ENCODE measurements at regions not wholly inside any gene's neighbourhood (a gene's known extent, or its start where the extent isn't known, plus 50 kb on each side); places are given as distances from the start of the nearest gene placed in this dataset.
"Not testable (repeated sequence)": the region's sequence is repeated elsewhere in the genome, so short reads cannot be mapped to it uniquely, and the experiment has no call there.

DNA sequence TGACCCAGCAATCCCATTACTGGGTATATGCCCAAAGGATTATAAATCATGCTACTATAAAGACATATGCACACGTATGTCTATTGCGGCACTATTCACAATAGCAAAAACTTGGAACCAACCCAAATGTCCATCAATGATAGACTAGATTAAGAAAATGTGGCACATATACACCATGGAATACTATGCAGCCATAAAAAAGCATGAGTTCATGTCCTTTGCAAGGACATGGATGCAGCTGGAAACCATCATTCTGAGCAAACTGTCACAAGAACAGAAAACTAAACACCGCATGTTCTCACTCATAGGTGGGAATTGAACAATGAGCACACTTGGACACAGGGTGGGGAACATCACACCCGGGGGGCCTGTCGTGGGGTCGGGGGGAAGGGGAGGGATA, 80.1 kb upstream of the TMEM170B start:
- not testable (repeated sequence) for H3K9me3 ChIP-seq (ENCODE audit: control insufficient read depth, insufficient read depth, low read length); H3K4me3 ChIP-seq (ENCODE audit: low read length); H3K4me1 ChIP-seq (ENCODE audit: control insufficient read depth, insufficient read depth, low read length); DNase-seq (ENCODE audit: low read depth, low spot score); H3K27ac ChIP-seq (ENCODE audit: low read length); H3K27me3 ChIP-seq (ENCODE audit: control insufficient read depth, insufficient read depth, low read length); H3K36me3 ChIP-seq (ENCODE audit: control insufficient read depth, insufficient read depth, low read length)
- no CpG with 5 or more reads among the region's 6 CpGs for WGBS (ENCODE audit: insufficient coverage, insufficient read length)

DNA sequence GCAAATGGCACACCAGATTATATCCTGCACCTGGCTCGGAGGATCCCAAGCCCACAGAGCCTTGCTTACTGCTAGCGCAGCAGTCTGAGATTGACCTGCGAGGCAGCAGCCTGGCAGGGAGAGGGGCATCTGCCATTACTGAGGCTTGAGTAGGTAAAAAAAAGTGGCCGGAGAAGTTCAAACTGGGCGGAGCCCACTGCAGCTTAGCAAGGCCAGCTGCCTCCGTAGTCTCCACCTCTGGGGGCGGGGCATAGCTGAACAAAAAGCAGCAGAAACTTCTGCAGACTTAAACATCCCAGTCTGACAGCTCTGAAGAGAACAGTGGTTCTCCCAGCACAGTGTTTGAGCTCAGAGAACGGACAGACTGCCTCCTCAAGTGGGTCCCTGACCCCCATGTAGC, 85.4 kb upstream of the TMEM170B start:
- not testable (repeated sequence) for H3K4me1 ChIP-seq (ENCODE audit: control insufficient read depth, insufficient read depth, low read length); H3K27ac ChIP-seq (ENCODE audit: low read length); H3K4me3 ChIP-seq (ENCODE audit: low read length); DNase-seq (ENCODE audit: low read depth, low spot score); H3K9me3 ChIP-seq (ENCODE audit: control insufficient read depth, insufficient read depth, low read length); H3K36me3 ChIP-seq (ENCODE audit: control insufficient read depth, insufficient read depth, low read length); H3K27me3 ChIP-seq (ENCODE audit: control insufficient read depth, insufficient read depth, low read length)
- WGBS (ENCODE audit: insufficient coverage, insufficient read length): no CpG with 5 or more reads among the region's 8 CpGs

DNA sequence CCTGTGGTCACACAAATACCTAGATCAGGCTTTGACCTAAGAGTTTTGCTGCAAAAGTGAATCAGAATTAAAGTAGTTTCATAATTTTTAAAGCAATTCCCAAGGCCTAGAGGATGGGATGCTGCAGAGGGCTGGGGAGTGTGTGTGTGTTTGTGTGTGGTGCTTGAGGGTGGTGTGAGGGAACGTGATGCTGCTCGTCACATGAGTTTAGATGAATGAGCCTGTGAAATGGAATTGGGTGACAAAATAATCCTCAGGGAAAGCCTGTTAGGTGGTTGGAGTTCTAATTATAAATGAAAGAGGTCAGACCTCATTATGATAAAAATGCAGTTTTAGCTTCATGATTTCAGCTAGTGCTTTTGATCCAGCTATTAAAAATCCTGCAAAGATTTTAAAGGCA, 87.5 kb upstream of the TMEM170B start:
- WGBS (ENCODE audit: insufficient coverage, insufficient read length): no CpG with 5 or more reads among the region's 2 CpGs
- no peaks in the 10 kb centered on the region for H3K36me3 ChIP-seq (ENCODE audit: control insufficient read depth, insufficient read depth, low read length)
- H3K27me3 ChIP-seq (ENCODE audit: control insufficient read depth, insufficient read depth, low read length): no peaks in the 10 kb centered on the region
- DNase-seq (ENCODE audit: low read depth, low spot score): no peak
- H3K4me1 ChIP-seq (ENCODE audit: control insufficient read depth, insufficient read depth, low read length): no peaks in the 10 kb centered on the region
- no peak overlapping the region for H3K4me3 ChIP-seq (ENCODE audit: low read length)
- no peak overlapping the region for H3K27ac ChIP-seq (ENCODE audit: low read length)
- H3K9me3 ChIP-seq (ENCODE audit: control insufficient read depth, insufficient read depth, low read length): no peaks in the 10 kb centered on the region

DNA sequence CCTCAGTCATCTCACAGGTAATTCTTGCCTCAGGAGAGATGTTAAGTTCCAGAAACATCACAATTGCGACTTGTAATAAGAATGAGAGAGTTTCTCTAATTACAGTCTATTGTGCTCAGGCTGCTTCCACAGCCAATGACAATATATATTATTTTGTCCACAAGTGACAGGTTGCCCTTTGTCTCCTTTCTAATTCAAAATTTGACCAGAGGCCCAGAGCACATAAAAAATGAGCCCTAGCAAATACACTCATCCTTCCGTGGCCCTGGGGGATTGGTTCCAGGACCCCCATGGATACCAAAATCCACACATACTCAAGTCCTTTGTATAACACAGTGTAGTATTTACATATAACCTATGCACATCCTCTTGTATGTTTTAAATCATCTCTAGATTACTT, 88.1 kb upstream of the TMEM170B start:
- Histone ChIP-seq H3K9me3 (ENCODE audit: control insufficient read depth, insufficient read depth, low read length) (no peaks in the 10 kb centered on the region), H3K4me3 (ENCODE audit: low read length) (no peak overlapping the region), H3K27ac (ENCODE audit: low read length) (no peak overlapping the region), H3K36me3 (ENCODE audit: control insufficient read depth, insufficient read depth, low read length) (no peaks in the 10 kb centered on the region), H3K4me1 (ENCODE audit: control insufficient read depth, insufficient read depth, low read length) (no peaks in the 10 kb centered on the region), H3K27me3 (ENCODE audit: control insufficient read depth, insufficient read depth, low read length) (no peaks in the 10 kb centered on the region)
- WGBS (ENCODE audit: insufficient coverage, insufficient read length): no CpG with 5 or more reads among the region's 2 CpGs
- no peak for DNase-seq (ENCODE audit: low read depth, low spot score)

DNA sequence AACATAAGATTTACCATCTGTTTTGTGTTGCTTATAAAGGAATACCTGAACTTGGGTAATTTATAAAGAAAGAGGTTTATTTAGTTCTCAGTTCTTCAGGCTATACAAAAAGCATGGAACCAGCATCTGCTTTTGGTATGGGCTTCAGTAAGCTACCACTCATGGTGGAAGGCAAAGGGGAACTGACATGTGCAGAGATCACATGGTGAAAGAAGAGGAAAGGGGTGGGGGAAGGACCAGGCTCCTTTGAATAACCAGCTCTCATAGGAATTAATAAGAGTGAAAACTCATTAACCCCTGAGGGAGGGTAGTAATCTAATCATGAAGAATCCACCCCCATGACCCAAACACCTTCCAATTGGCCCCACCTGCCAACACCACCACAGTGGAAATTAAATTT, 89.5 kb upstream of the TMEM170B start:
- Histone ChIP-seq H3K27me3 (ENCODE audit: control insufficient read depth, insufficient read depth, low read length) (no peaks in the 10 kb centered on the region), H3K4me3 (ENCODE audit: low read length) (no peak overlapping the region), H3K36me3 (ENCODE audit: control insufficient read depth, insufficient read depth, low read length) (no peaks in the 10 kb centered on the region), H3K9me3 (ENCODE audit: control insufficient read depth, insufficient read depth, low read length) (no peaks in the 10 kb centered on the region), H3K4me1 (ENCODE audit: control insufficient read depth, insufficient read depth, low read length) (no peaks in the 10 kb centered on the region), H3K27ac (ENCODE audit: low read length) (no peak overlapping the region)
- DNase-seq (ENCODE audit: low read depth, low spot score): no peak

DNA sequence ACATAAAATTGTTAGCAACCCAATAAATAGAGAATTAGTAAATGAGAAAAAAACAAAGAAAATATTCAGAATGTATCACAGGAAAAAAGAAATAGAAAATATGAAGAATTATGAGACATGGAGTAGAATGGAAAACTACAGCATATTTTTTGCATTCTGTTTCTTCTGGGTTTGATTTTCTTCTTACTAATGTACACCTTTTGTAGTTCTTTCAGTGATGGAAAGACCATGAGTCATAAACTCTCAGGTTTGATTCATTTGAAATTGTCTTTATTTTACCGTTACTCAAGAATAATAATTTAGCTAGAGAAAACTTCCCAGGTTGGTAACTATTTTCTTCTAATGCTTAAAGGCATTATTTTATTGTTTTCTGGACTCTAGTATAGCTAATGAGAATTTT, 90.3 kb upstream of the TMEM170B start:
- Histone ChIP-seq H3K27ac (ENCODE audit: low read length) (no peak overlapping the region), H3K27me3 (ENCODE audit: control insufficient read depth, insufficient read depth, low read length) (no peaks in the 10 kb centered on the region), H3K9me3 (ENCODE audit: control insufficient read depth, insufficient read depth, low read length) (no peaks in the 10 kb centered on the region), H3K36me3 (ENCODE audit: control insufficient read depth, insufficient read depth, low read length) (no peaks in the 10 kb centered on the region), H3K4me1 (ENCODE audit: control insufficient read depth, insufficient read depth, low read length) (no peaks in the 10 kb centered on the region), H3K4me3 (ENCODE audit: low read length) (no peak overlapping the region)
- WGBS (ENCODE audit: insufficient coverage, insufficient read length): no CpG with 5 or more reads among the region's 1 CpG
- DNase-seq (ENCODE audit: low read depth, low spot score): no peak

DNA sequence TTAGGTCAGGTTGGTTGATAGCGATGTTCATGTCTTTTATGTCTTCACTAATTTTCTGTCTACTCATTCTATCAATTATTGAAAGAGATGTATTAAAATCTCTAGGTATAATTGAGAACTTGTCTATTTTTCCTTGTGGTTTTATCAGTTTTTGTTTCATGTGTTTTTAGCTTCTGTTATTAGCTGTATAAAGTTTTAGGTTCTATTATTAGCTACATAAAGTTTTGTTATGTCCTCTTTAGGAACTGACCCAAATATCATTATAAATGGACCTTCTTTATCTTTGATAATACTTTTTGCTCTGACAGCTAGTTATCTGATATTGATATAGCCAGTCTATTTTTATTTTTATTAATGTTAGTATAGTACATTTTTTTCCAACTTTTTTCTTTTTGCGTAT, 92.4 kb upstream of the TMEM170B start:
- Histone ChIP-seq H3K36me3 (ENCODE audit: control insufficient read depth, insufficient read depth, low read length) (no peaks in the 10 kb centered on the region), H3K27ac (ENCODE audit: low read length) (no peak overlapping the region)
- no CpG with 5 or more reads among the region's 2 CpGs for WGBS (ENCODE audit: insufficient coverage, insufficient read length)

DNA sequence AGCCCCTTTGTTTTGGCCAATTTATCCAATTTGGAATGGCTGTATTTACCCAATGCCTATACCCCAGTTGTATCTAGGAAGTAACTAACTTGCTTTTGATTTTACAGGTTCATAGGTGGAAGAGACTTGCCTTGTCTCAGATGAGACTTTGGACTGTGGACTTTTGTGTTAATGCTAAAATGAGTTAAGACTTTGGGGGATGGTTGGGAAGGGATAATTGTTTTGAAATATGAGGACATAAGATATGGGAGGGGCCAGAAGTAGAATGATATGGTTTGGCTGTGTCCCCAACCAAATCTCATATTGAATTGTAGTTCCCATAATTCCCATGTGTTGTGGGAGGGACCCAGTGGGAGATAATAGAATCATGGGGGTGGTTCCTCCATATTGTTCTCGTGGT, 94.4 kb upstream of the TMEM170B start:
- not testable (repeated sequence) for DNase-seq (ENCODE audit: low read depth, low spot score); H3K27ac ChIP-seq (ENCODE audit: low read length); H3K27me3 ChIP-seq (ENCODE audit: control insufficient read depth, insufficient read depth, low read length); H3K4me3 ChIP-seq (ENCODE audit: low read length); H3K36me3 ChIP-seq (ENCODE audit: control insufficient read depth, insufficient read depth, low read length); H3K9me3 ChIP-seq (ENCODE audit: control insufficient read depth, insufficient read depth, low read length); H3K4me1 ChIP-seq (ENCODE audit: control insufficient read depth, insufficient read depth, low read length)
- no CpG with 5 or more reads among the region's 1 CpG for WGBS (ENCODE audit: insufficient coverage, insufficient read length)

More for the DNA sequence above, 92.4 kb upstream of the TMEM170B start:
- Histone ChIP-seq H3K4me1 (ENCODE audit: control insufficient read depth, insufficient read depth, low read length) (no peaks in the 10 kb centered on the region), H3K27me3 (ENCODE audit: control insufficient read depth, insufficient read depth, low read length) (no peaks in the 10 kb centered on the region), H3K9me3 (ENCODE audit: control insufficient read depth, insufficient read depth, low read length) (no peaks in the 10 kb centered on the region), H3K4me3 (ENCODE audit: low read length) (no peak overlapping the region)
- no peak for DNase-seq (ENCODE audit: low read depth, low spot score)

DNA sequence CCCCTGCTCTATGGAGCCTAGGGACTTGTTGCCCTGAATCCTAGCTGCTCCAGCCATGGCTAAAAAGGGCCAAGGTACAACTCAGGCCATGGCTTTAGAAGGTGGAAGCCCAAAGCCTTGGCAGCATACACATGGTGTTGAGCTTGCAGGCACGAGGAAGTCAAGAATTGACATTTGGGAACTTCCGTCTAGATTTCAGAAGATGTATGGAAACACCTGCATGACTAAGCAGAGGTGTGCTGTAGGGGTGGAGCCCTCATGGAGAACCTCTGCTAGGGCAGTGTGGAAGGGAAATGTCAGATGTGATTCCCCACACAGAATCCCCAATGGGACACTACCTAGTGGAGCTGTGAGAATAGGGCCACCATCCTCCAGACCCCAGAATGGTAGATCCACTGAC, 95.1 kb upstream of the TMEM170B start:
- no peak for DNase-seq (ENCODE audit: low read depth, low spot score)
- WGBS (ENCODE audit: insufficient coverage, insufficient read length): no CpG with 5 or more reads among the region's 2 CpGs

DNA sequence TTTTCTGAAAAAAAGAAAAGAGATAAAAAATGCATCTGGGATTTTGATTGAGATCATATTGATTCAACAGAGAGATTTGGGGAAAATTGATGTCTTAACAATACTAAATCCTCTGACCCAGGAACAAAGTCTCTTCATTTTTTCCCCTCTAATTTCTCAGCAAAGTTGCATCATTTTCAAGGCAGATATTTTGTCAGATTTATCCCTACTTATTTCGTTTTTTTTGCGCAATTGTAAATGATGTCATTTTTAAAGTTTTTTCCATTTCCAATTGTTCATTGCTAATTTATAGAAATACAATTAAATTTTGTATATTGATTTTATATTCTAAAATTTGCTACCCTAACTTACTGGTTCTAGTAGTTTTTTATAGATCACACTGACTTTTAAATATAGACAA, 97.7 kb upstream of the TMEM170B start:
- no peaks in the 10 kb centered on the region for H3K27me3 ChIP-seq (ENCODE audit: control insufficient read depth, insufficient read depth, low read length)
- H3K27ac ChIP-seq (ENCODE audit: low read length): no peak overlapping the region
- H3K9me3 ChIP-seq (ENCODE audit: control insufficient read depth, insufficient read depth, low read length): no peaks in the 10 kb centered on the region
- no CpG with 5 or more reads among the region's 2 CpGs for WGBS (ENCODE audit: insufficient coverage, insufficient read length)
- DNase-seq (ENCODE audit: low read depth, low spot score): no peak
- no peak overlapping the region for H3K4me3 ChIP-seq (ENCODE audit: low read length)
- H3K36me3 ChIP-seq (ENCODE audit: control insufficient read depth, insufficient read depth, low read length): no peaks in the 10 kb centered on the region
- H3K4me1 ChIP-seq (ENCODE audit: control insufficient read depth, insufficient read depth, low read length): no peaks in the 10 kb centered on the region

More for the DNA sequence above, 95.1 kb upstream of the TMEM170B start:
- H3K4me1 ChIP-seq (ENCODE audit: control insufficient read depth, insufficient read depth, low read length): no peaks in the 10 kb centered on the region
- H3K9me3 ChIP-seq (ENCODE audit: control insufficient read depth, insufficient read depth, low read length): no peaks in the 10 kb centered on the region
- H3K36me3 ChIP-seq (ENCODE audit: control insufficient read depth, insufficient read depth, low read length): no peaks in the 10 kb centered on the region
- H3K27ac ChIP-seq (ENCODE audit: low read length): no peak overlapping the region
- no peaks in the 10 kb centered on the region for H3K27me3 ChIP-seq (ENCODE audit: control insufficient read depth, insufficient read depth, low read length)
- H3K4me3 ChIP-seq (ENCODE audit: low read length): no peak overlapping the region

DNA sequence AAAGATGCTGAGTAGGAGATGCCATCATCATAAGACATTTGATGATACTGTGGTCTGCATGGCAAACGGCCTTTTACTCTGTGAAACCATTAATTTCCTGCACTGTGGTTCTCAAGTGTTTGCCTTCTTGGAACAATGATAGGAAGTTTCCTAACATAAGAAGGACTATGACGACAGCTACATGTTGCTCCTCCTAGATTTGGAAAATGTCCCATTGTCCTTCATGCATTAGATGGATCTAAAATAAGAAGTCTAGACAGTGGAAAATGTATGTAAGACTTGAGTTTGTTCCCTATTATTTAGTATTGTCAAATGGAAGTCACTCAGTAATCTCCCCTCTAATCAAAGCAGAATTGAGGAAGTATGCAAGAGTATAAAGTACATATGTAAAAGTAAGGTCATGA, 98.5 kb upstream of the TMEM170B start:
- no peaks in the 10 kb centered on the region for H3K36me3 ChIP-seq (ENCODE audit: control insufficient read depth, insufficient read depth, low read length)
- H3K27me3 ChIP-seq (ENCODE audit: control insufficient read depth, insufficient read depth, low read length): no peaks in the 10 kb centered on the region
- no peak overlapping the region for H3K4me3 ChIP-seq (ENCODE audit: low read length)
- no peak overlapping the region for H3K27ac ChIP-seq (ENCODE audit: low read length)
- whole genome bisulfite sequencing (ENCODE audit: insufficient coverage, insufficient read length): no CpG with 5 or more reads among the region's 2 CpGs
- DNase-seq (ENCODE audit: low read depth, low spot score): no peak
- no peaks in the 10 kb centered on the region for H3K4me1 ChIP-seq (ENCODE audit: control insufficient read depth, insufficient read depth, low read length)
- no peaks in the 10 kb centered on the region for H3K9me3 ChIP-seq (ENCODE audit: control insufficient read depth, insufficient read depth, low read length)

Data from iPS DF 6.9 (cell line).